RKO (cell line): ENCODE measurements at regions not wholly inside any gene's neighbourhood (a gene's known extent, or its start where the extent isn't known, plus 50 kb on each side); places are given as distances from the start of the nearest gene placed in this dataset.
A peak's percentile ranks its signal among the peaks of the same experiment; 100 is the strongest.

Source experiments
- DNase-seq: peaks from one replicate; pipeline ENCODE4 v3.0.0-alpha.2; 2016; ENCODE audit warnings: low spot score

GRCh38 chrX:134747006-134747405, 50.0 kb downstream of the PABIR2 start:
- no peak for DNase-seq

GRCh38 chrX:134746410-134746785, 50.6 kb downstream of the PABIR2 start:
- no peak for DNase-seq

GRCh38 chrX:134745636-134746409, 51.2 kb downstream of the PABIR2 start:
- DNase-seq: no peak

GRCh38 chrX:134743091-134743490, 53.9 kb downstream of the PABIR2 start:
- no peak for DNase-seq

GRCh38 chrX:134742573-134742972, 54.4 kb downstream of the PABIR2 start:
- no peak for DNase-seq

GRCh38 chrX:134741746-134742145, 55.3 kb downstream of the PABIR2 start:
- no peak for DNase-seq

GRCh38 chrX:134738986-134739740, 57.8 kb downstream of the PABIR2 start:
- no peak for DNase-seq

- no peak for DNase-seq
Measured at GRCh38 chrX:134738445-134738844, 58.6 kb downstream of the PABIR2 start.

- no peak for DNase-seq
Measured at GRCh38 chrX:134737721-134738369, 59.2 kb downstream of the PABIR2 start.

GRCh38 chrX:134737061-134737460, 59.9 kb downstream of the PABIR2 start:
- DNase-seq: no peak

- DNase-seq: no peak
Measured at GRCh38 chrX:134736356-134736755, 60.6 kb downstream of the PABIR2 start.

- no peak for DNase-seq
Measured at GRCh38 chrX:134735015-134735414, 62.0 kb downstream of the PABIR2 start.

GRCh38 chrX:134734466-134734952, 62.5 kb downstream of the PABIR2 start:
- no peak for DNase-seq

- DNase-seq: no peak
Measured at GRCh38 chrX:134733591-134733990, 63.4 kb downstream of the PABIR2 start.

GRCh38 chrX:134732676-134733075, 64.3 kb downstream of the PABIR2 start:
- no peak for DNase-seq

GRCh38 chrX:134732152-134732551, 64.9 kb downstream of the PABIR2 start:
- no peak for DNase-seq

GRCh38 chrX:134727363-134727762, 69.1 kb upstream of the PLAC1 start:
- DNase-seq: no peak

- no peak for DNase-seq
Measured at GRCh38 chrX:134725103-134725690, 66.9 kb upstream of the PLAC1 start.

GRCh38 chrX:134721766-134722532, 63.7 kb upstream of the PLAC1 start:
- no peak for DNase-seq

GRCh38 chrX:134718966-134719317, 60.7 kb upstream of the PLAC1 start:
- DNase-seq: no peak

- DNase-seq: peak; percentile 67
Measured at GRCh38 chrX:134718105-134718965, 60.1 kb upstream of the PLAC1 start.
